HG02973 (cell line): ENCODE measurements at regions not wholly inside any gene's neighbourhood (a gene's known extent, or its start where the extent isn't known, plus 50 kb on each side); places are given as distances from the start of the nearest gene placed in this dataset.

Experiments
- ATAC-seq: cut with Tn5 transposase; IDR thresholded peaks from one replicate; pipeline ENCODE4 v1.9.1; 2021; ENCODE audit warnings: moderate library complexity; ENCODE audit not compliant: unreplicated experiment

DNA sequence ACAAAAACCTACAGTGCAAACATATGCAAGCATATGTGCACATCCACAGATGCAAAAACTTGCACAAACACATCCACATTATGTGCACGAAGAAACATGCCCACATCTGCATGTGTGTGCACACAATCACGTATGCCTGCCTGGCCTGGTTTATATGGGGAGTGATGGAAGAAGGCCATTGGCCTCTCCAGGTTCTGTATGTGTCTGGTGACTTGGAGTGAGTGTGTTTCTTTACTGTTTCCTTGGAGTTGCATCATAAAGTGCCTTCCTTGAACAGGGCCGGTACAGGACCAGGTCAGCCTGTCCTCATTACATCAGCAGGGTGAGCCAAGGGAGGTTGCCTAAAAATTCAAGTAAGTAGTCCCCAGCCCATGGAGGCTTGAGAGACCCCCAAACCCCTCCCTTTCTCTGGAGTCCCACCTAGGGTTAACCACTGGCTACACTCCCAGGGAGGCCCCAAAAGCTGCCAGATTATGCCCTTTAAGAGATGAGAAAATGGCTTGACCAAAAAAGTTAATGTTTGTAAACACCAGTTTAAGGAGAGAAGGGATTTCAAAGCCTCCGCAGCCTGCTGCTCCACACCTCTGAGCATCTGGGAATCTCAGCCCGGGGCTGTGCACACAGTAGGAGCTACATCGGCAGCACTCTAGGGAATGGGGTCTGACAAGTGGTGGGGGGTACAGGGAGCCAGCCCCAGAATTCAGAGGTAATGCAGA lies 140.8 kb downstream of the VEGFA start:
- ATAC-seq: no peak

GRCh38 chr6:43910149-43910637 lies 140.2 kb downstream of the VEGFA start:
- ATAC-seq: no peak

- no peak for ATAC-seq
These were observed 139.6 kb downstream of the VEGFA start for GRCh38 chr6:43909474-43910148.

- ATAC-seq: no peak
These were observed 137.9 kb downstream of the VEGFA start for GRCh38 chr6:43907789-43908472.

GRCh38 chr6:43907312-43907711 lies 137.3 kb downstream of the VEGFA start:
- no peak for ATAC-seq

DNA sequence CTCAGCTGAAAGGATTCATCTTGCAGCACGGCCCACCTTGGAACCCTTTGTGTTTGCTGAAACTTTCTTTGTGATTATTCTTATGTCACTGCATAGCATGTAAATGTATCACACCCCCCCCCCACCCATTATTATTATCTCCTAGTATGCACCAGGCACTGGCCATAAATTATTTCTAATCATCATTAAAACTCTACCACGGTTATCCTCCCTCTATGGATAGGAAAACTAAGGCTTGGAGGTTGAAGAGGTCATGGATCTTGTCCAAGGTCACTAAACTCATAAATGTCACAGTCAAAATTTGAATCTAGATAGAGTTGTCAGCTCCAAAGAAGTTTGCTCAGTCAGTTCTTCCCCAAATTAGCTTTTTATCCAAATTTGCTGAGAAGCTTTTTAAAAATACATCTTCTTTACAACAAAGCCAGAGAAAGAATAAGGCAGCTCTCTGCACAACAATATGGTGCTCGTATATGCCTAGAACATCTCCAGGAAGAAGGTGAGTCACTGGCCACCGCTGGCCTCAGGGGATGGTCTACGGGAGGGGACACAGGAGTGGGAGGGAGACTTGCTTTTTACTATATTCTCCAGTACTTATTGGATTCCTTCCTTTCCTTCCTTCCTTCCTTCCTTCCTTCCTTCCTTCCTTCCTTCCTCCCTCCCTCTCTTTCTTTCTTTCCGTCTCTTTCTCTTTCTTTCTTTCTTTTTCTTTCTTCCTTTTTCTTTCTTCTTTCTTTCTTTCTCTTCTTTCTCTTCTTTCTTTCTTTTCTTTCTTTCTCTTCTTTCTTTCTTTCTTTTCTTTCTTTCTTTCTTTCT lies 134.5 kb downstream of the VEGFA start:
- ATAC-seq: no peak

GRCh38 chr6:43903739-43904290 lies 133.8 kb downstream of the VEGFA start:
- no peak for ATAC-seq

GRCh38 chr6:43901733-43902230 lies 131.8 kb downstream of the VEGFA start:
- no peak for ATAC-seq

DNA sequence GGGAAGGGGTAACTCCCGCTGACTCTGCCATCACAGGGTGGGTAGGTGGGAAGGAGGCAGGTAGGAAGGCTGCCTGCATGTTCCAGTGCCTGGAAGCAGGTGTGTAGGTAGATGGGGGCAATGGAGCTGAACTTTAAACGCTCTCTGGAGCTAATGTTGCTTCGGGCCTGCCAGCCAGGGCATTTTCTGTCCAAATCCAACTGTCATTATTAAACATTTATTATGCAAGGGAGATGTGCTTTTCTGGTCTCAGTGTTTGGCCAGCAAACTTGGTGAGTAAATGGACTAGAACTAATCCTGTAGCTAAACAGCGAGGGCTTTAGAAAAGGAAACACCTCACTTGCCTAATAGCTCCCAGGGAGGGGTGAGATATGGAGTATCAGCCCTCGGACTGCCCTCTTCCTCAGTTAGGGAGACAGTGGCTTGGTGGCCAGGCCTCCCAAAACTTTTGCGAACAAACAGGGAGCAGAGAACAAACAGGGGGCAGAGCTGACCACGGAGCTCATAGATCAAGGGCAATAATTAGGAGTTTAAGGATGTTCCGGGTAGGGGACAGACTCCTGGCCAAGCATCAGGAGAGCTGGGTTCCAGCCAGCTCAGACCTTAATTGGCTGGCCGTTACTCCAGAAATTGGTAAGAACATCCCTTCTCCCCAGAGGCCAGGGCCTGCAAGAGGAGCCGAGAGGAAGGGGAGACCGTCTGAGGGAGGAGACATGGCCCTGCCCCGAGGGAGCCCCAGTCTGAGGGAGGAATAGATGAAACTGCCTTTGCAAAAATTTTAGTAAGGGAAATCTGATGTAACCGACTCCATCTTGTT lies 131.1 kb downstream of the VEGFA start:
- no peak for ATAC-seq

GRCh38 chr6:43900560-43900915 lies 130.5 kb downstream of the VEGFA start:
- no peak for ATAC-seq

- ATAC-seq: no peak
These were observed 129.8 kb downstream of the VEGFA start for GRCh38 chr6:43899830-43900229.

GRCh38 chr6:43898358-43899131 lies 128.5 kb downstream of the VEGFA start:
- no peak for ATAC-seq

DNA sequence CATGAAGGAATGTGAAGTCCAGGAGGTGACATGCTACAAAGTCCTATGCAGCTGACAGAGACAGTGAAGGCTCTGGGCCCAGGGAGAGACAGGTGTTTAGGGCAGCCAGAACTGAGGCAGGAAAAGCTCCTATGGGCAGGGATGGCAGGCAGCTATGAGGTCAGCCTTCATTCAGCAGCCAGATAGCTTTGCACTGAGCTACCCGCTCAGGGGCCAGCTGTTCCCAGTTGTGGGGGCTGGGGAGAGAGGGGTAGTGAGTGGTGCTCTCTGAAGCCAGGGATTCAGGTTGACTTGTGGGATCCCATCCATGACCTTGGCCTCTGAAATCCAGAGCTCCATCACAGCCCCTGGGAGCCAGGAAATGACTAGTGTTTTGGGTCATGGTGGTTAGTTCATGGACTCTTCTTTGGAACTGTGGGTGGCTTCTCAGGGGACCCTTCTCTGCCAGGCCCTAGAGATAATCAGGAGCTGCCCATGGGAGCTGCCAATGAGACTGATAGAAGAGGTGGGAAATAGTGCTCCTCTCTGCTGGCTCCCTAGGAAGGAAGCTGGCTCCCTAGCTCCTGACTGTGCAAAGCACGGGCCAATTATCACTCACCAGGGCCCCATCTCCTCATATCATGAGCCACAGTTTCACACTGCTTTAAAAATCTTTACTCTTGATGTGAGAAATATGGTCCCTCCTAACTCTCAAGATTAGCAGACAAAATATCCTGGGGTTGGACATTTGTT lies 127.7 kb downstream of the VEGFA start:
- no peak for ATAC-seq

- ATAC-seq: no peak
These were observed 126.6 kb downstream of the VEGFA start for GRCh38 chr6:43896329-43897255.

GRCh38 chr6:43895656-43896328 lies 125.8 kb downstream of the VEGFA start:
- no peak for ATAC-seq

- no peak for ATAC-seq
These were observed 123.1 kb downstream of the VEGFA start for GRCh38 chr6:43893073-43893472.
